ENCODE measurements at regions not wholly inside any gene's neighbourhood (a gene's known extent, or its start where the extent isn't known, plus 50 kb on each side); places are given as distances from the start of the nearest gene placed in this dataset.

GRCh38 chr1:22284906-22285548 is 142.1 kb upstream of the WNT4 start:
- in situ Hi-C loops (cut with MboI; ENCODE audit: low sequenced_read_pairs) = no loop called here

- in situ Hi-C loops (cut with MboI; ENCODE audit: low sequenced_read_pairs) = no loop called here
Measured at GRCh38 chr1:22285549-22286396, 142.9 kb upstream of the WNT4 start.

DNA sequence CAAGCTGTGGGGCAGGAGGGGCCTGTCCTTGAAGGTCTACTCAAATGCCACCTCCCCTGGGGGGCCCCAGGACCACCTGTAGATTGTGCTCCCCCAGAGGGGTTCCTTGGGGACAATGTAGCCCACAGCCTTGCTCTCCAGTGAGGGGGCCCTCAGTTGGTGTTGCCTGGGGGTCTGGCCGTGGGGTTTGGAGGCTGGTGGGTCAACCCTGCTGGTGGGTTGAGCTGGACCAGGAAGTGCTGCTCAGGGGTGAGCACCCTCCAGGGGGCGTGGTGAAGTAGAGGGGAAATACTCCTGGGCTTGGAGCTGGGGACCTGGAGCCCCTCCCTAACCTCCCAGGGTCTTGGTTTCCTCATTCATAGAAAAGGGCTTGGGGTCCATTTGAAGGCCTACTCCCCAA is 143.6 kb upstream of the WNT4 start:
- in situ Hi-C loops (cut with MboI; ENCODE audit: low sequenced_read_pairs) = no loop called here

GRCh38 chr1:22287273-22287672 is 144.4 kb upstream of the WNT4 start:
- in situ Hi-C loops (cut with MboI; ENCODE audit: low sequenced_read_pairs) = no loop called here

- in situ Hi-C loops (cut with MboI; ENCODE audit: low sequenced_read_pairs) = no loop called here
Measured at GRCh38 chr1:22287946-22288520, 145.1 kb upstream of the WNT4 start.

GRCh38 chr1:22288593-22289241 is 145.8 kb upstream of the WNT4 start:
- in situ Hi-C loops (cut with MboI; ENCODE audit: low sequenced_read_pairs) = no loop called here

DNA sequence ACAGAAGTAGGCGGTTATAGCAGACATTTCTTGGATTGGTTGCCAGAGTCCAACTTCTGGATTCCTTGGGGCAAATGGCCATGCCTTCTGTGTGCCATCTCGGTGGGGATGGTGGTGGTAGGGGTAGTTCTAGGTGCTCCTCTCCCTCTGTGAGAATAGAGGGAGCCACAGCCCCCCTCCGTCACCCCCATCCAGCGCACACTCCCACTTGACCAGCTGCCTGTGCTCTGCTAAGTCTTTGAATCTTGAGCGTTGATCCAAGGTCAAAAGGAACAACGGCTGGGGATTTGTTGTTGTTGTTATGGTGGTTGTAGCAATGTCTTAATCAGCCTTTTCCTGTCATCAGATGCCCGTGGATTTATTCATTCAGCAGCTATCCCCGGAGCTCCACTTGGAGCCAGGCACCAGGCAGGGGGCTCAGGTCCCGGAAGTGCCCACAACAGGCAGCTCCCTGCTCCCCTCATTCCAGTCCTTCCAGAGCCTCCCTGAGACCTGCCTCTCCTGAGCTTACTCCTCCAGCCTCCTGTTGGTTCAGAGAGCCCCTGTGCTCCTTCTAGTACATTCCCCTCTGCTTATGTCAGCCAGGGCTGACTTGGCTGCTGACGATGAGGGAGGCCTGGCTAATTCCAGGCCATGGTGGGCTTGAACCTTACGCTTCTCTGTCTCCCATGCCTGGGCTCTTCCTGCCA is 146.6 kb upstream of the WNT4 start:
- in situ Hi-C loops (cut with MboI; ENCODE audit: low sequenced_read_pairs) = no loop called here

- in situ Hi-C loops (cut with MboI; ENCODE audit: low sequenced_read_pairs) = no loop called here
Measured at GRCh38 chr1:22290157-22290556, 147.3 kb upstream of the WNT4 start.

- in situ Hi-C loops (cut with MboI; ENCODE audit: low sequenced_read_pairs) = no loop called here
Measured at GRCh38 chr1:22290611-22291010, 147.7 kb upstream of the WNT4 start.

DNA sequence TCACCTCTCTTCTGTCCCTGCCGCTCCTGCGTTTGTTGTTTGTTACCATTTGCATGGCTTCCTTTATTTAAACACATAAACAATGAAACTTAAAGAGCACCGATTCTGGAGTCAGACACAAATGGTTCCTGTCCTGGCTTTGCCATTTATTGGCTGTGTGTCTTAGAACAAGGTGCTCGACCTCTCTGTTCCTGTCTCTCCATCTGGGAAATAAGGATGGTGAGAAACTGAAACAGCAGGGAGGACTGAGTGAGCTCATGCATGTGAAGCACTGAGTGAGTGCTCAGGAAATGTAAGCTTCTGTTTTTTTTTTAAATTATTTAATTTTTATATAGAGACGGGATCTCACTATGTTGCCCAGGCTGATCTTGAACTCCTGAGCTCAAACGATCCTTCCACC is 148.2 kb upstream of the WNT4 start:
- in situ Hi-C loops (cut with MboI; ENCODE audit: low sequenced_read_pairs) = no loop called here

GRCh38 chr1:22291494-22291893 is 148.6 kb upstream of the WNT4 start:
- in situ Hi-C loops (cut with MboI; ENCODE audit: low sequenced_read_pairs) = no loop called here

GRCh38 chr1:22292011-22292788 is 149.3 kb upstream of the WNT4 start:
- in situ Hi-C loops (cut with MboI; ENCODE audit: low sequenced_read_pairs) = no loop called here

GRCh38 chr1:22295396-22295795 is 152.5 kb upstream of the WNT4 start:
- in situ Hi-C loops (cut with MboI; ENCODE audit: low sequenced_read_pairs) = no loop called here

DNA sequence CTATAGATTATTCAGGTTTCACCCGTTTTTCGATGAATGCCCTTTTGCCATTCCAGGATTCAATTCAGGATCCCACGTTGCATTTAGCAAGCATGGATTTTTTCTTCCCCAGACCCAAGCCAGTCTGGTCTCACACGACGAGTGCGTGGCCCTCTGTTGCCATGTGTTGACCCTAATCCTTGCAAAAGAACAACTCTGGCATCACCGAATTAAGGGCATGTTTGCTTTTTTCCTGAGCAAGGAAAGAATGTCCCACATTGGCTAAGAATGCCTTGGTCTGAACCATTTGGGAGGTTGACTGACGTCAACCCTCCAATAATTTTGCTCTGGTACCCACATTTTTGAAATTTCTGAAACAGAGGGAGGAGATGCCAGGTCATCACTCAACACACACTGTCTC is 153.0 kb upstream of the WNT4 start:
- in situ Hi-C loops (cut with MboI; ENCODE audit: low sequenced_read_pairs) = no loop called here

GRCh38 chr1:22296701-22297591 is 154.0 kb upstream of the WNT4 start:
- in situ Hi-C loops (cut with MboI; ENCODE audit: low sequenced_read_pairs) = no loop called here

DNA sequence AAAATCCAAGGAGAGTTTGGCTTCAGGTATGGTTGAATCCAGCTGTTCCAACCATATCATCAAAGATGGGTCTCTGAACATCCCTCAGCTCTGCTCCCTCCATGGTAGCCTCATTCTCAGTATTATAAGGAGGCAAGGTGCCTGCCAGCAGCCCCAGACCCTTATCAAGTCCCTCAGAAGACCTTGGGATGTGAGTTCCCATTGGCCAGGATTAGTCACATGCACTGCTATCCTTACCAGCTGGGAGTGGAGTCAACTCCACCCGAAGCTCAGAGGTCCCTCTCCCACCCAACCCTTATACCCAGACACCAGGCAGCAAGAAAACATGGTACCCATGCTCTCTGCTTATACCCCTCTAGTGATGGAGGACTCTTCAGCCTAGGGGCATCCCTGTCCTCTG is 153.7 kb upstream of the ZBTB40 start:
- in situ Hi-C loops (cut with MboI; ENCODE audit: low sequenced_read_pairs) = no loop called here

DNA sequence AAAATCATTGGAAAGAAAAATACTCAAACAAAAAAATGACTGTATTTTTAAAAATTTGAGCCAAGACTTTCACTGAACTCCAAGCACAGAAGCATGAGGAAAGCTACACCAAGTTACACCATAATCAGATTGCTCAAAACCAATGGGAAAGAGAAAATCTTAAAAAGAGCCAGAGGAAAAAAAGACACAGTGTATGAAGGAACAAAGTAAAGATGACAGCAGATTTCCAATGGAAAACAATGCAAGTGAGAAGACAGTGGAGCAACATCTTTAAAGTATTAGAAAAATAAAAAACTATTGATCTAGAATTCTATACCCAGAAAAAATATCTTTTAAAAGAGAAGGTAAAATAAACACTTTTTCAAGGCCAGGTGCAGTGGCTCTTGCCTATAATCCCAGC is 147.8 kb upstream of the ZBTB40 start:
- in situ Hi-C loops (cut with MboI; ENCODE audit: low sequenced_read_pairs) = no loop called here

GRCh38 chr1:22309572-22309971 is 142.1 kb upstream of the ZBTB40 start:
- in situ Hi-C loops (cut with MboI; ENCODE audit: low sequenced_read_pairs) = no loop called here

- in situ Hi-C loops (cut with MboI; ENCODE audit: low sequenced_read_pairs) = no loop called here
Measured at GRCh38 chr1:22311461-22311860, 140.2 kb upstream of the ZBTB40 start.

Data from HL-60/S4 treated with retinoic acid at 250 ng/mL for 4 days and 3 days (cell line).